ENCODE measurements at regions not wholly inside any gene's neighbourhood (a gene's known extent, or its start where the extent isn't known, plus 50 kb on each side); places are given as distances from the start of the nearest gene placed in this dataset.

DNA sequence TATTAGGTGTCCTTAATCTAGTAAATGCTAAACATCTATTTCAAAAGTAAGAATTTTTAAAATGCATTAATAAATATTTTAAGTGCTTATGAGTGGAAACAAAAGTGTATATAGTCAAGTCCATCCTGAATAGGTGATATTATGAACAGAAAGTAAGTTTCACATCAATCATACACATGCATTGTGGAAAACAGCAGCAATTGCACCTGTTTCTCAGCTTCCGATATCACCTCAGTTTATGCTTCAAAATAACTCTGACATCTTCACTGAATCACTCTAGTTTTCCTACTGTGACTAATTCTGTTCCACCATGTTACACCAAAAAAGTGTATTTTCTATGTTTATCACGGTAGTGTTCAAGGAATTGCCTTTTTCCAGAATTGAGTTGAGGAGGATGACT, 172.6 kb upstream of the MANEA start (continued):
- TF ChIP-seq YY1 (IDR thresholded peaks at IDR 0.05; ENCODE audit: low read depth, low read length) = no peak
- TF ChIP-seq KDM4A (IDR thresholded peaks at IDR 0.05; ENCODE audit: low read depth, low read length, severe bottlenecking) = no peak
- TF ChIP-seq, protein P1, sequence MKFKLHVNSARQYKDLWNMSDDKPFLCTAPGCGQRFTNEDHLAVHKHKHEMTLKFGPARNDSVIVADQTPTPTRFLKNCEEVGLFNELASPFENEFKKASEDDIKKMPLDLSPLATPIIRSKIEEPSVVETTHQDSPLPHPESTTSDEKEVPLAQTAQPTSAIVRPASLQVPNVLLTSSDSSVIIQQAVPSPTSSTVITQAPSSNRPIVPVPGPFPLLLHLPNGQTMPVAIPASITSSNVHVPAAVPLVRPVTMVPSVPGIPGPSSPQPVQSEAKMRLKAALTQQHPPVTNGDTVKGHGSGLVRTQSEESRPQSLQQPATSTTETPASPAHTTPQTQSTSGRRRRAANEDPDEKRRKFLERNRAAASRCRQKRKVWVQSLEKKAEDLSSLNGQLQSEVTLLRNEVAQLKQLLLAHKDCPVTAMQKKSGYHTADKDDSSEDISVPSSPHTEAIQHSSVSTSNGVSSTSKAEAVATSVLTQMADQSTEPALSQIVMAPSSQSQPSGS (IDR thresholded peaks at IDR 0.05; ENCODE audit: low read length) = no peak
- no peak for TF ChIP-seq SRF (IDR thresholded peaks at IDR 0.05; ENCODE audit: low read depth, low read length)
- TF ChIP-seq RNF2 (IDR thresholded peaks at IDR 0.05; ENCODE audit: borderline replicate concordance, low read depth, low read length, missing control alignments, poor library complexity, severe bottlenecking) = no peak
